Fibroblast of upper back skin (primary cell): ENCODE measurements at regions not wholly inside any gene's neighbourhood (a gene's known extent, or its start where the extent isn't known, plus 50 kb on each side); places are given as distances from the start of the nearest gene placed in this dataset.
"Not testable (repeated sequence)": the region's sequence is repeated elsewhere in the genome, so short reads cannot be mapped to it uniquely, and the experiment has no call there.

ENCODE experiments used
- DNase-seq: peaks from one replicate; pipeline ENCODE4 v3.0.0-alpha.2; 2013

DNA sequence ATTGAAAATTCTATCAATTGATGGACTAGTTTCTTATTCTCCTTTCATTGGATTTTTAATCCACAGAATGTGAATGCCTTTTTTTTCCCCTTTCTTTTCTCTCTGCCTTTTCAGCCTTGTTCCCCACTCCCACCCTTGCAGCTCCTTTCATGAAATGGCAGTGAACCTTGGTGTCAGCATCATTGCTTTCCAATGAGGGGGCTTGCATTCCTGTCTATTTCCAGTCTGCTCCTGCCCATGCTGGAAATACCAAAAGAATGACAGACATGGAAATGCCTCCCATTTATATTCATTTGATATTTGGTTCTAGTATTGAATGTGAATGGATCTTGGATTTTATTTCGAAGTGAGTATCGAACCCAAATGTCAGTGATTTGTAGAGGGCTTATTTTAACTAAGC, 162.7 kb upstream of the SGCD start:
- DNase-seq = peak; percentile 41

DNA sequence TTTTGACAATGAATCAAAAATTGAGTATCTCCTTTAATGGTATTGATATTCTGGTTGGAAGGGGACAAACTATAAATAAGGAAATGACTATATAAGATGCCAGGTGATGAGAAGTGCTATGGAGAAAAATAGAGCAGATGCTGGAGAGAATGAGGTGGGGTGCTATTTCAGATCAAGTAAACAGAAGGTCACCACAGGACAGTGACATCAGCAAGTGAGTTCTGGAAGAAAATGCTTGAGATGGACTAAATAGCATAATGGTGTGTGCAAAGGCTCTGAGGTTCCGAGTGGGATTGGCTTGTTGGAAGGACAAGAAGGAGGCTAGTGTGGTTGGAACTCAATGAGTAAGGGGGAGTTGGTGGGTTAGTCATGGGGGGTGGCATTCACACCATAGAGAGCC, 157.5 kb upstream of the SGCD start:
- DNase-seq = no peak

DNA sequence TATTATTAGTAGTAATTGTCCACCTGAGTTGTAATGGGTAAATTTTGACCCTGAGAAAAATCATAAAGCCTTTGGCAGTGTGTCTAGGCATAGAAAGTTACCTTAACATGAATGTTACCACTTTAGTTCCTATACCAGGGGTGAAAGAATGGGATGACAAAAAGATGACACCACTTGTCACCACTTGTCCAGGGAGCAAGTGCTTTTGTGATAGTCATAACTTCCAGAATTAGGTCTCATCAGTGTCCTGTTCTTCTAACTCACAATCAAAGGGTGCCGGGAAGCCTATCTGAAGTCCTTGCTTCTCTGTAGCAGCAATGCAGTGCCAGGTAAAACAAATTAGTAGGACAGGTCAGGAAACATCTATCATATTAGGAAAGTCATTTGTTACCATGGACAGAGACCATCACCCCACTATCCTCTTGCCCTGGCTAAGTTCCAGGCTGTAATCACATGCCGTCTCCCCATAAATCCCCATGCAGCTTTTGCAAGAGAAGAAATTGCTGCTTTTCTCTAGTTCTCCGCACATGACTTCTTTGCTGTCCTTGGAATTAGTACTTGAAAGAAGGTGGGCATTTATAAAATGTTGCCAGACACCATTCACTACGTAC, 156.5 kb upstream of the SGCD start:
- DNase-seq = no peak

DNA sequence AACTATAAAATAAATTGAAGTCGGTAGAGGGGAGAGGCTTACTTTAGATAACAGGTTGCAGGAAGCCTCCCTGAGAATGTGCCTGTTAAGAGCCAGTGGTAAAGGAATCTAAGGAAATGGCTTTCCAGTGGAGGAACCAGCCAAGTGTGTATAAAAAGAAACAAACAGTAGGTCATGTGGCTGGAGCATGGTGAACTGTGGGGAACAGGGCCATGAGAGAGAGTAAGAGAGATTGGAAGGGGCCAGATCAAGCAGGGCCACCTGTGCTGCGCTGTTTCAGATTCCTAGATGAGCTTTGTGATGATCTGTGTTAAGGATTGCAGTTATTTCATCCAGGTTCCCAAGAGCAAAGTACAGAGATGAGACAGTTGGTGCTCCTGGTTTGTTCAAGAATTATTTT, 152.7 kb upstream of the SGCD start:
- no peak for DNase-seq

DNA sequence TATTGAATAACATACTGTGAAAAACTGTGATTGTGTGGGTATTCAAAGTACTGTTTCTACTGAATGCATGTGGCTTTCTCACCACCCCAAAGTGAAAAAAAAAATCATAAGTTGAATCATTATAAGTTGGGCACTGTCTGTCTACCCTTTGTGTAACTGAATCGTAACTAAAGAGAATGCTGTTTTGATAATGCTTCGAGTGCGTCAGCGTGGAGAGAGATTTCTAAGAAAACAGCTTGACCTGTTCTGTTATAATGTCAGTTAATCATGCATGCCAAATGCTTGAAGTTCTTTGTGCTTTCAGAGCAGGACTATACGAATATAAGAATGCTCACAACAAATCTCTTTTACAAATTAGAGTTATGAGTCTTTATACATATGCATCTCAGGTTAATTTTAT, 148.8 kb upstream of the SGCD start:
- no peak for DNase-seq

DNA sequence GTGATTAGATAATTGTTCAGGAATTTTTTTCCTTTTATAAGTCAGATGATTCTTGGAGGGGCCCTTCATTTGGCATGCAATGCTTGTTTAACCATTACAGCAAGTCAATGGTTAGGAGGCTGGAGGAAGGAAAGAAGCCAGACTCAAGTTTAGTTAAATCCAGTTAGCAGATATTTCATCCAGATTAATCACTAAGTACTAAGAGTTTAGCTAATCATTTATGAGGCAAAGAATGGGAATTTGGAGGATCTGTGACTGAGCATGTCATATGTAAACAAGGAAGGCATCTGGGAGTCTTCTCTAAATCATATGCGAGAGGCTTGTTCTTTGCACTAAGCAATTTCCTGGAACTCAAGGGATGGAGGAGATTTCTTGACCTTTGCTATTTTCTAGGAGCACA, 145.3 kb upstream of the SGCD start:
- no peak for DNase-seq

DNA sequence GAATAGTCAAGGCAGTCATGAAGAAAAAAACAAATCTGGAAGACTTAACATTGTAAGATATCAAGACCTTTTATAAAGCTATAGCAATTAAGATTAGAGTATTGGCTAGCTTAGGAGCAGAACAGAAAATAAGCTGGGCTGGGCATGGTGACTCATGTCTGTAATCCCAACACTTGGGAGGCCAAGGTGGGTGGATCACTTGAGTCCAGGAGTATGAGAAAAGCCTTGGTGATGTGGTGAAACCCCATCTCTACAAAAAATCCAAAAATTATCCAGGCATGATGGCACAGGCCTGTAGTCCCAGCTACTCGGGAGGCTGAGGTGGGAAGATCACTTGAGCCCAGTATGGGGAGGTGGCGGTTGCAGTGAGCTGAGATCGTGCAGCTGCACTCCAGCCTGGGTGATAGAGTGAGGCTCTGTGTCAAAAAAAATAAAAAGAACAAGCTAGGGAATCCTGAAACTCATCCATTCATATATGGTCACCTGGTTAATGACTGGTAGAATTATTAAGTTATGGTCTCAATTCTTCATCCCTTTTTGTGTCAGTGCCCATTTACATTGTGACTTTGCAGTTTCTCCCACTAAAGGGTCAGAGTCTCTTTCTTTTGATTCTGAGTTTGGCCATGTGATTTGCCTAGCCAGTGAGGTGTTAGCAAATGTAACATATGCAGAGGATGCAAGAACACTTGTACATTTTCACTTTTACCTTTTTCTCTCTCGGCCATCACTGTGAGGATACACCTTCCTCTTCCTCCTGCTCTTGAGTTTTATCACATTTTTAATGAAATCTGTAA, 144.6 kb upstream of the SGCD start:
- peak; percentile 7 for DNase-seq

DNA sequence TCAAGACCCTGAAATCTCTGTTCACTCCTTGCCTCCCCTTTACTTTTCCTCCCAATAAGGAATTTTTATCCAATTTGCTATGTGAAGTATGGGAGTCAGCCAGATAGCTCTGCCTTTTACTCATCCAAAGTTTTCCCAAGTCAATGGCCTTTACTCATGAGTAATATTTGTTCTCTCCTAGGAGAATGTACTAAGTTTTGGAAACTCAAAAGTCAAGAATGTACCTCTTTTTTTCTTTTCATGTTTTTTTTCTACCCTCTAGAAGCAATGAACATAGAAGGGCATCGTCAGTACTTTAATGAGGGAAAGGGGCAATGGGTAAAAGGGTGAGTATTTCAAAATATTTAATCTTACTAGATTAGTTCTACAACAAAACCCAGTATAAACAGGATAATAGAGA, 140.2 kb upstream of the SGCD start:
- DNase-seq = peak; percentile 72

DNA sequence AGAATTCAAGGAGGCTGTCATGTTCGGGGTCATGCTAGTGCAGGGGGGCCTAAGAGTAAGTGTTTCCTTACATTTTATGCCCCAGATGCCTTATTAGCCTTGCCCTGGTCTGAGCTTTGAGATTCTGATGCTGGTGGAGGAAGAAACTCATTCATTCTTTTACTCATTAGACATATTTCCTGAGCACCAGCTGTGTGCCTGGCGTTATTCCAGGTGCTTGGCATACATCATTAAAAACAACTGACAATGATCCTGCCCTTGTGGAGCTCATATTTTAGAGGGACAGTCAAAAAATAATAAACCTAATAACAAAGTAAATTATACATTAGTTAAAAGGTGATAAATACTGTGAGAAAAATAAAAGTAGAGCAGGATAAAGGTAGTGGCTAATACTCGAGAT, 138.9 kb upstream of the SGCD start:
- peak; percentile 33 for DNase-seq

DNA sequence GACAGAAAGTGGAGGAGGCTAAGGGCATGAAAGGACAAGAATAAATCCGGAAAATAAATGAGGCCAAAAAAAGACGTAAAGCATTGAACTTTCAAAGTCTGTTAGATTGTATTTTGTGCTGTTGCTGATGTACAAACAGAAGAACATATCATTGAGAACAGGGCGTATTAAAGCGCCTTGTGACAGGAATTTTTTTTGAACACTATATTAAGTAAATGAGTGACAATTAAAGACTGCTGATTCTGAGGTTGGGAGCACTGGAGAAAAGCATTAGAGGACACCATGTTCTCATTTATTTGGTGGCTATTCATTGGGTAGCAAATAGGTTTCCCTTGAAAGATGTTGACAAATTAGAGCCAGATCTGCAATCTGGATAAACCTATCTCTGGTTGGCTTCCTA, 137.3 kb upstream of the SGCD start:
- DNase-seq = no peak

DNA sequence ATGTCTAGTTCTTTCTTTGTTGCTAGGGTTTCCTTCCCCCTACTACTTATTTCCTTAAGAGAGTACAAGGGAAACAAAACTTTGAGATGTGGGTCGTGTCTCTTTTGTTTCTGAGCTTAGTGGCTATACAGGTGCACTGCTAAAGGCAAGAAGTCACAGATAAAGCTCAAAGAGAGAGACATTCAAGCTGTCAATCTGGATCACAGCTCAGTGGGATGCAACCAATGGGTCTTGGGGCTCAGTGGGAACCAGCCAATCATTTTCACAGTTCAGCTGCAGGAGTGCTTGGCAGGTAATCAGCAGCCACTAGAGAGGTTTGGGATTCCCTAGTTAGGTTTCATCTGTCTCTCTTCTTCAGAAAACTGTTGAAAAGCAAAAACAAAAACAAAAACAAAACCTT, 135.4 kb upstream of the SGCD start:
- no peak for DNase-seq

DNA sequence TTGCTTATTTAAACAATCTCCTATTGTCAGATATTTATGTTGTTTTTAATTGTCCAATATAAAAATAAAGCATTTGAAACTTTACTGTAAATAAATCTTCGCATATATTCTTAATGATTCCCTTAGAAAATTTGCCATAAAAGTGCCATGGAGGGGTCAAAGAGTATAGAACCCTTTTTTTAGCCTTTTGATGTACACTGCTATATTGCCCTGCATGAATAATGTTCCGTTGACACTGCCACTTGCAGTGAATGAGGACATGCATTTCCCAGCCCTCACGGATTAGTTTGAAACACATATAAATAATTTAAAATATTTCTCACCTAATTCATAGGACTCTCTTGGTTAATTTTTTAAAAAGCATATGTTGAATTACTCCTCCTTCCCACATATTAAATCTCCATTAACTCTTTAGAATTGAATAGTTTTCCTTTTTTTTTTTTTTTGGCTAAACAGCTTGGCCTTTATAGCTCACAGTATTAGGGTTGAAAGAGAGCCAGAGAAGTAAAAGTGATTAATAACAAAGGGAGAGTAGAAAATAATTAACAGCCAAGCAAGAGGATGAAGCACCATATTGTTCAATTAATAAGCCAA, 129.8 kb upstream of the SGCD start:
- DNase-seq = no peak

DNA sequence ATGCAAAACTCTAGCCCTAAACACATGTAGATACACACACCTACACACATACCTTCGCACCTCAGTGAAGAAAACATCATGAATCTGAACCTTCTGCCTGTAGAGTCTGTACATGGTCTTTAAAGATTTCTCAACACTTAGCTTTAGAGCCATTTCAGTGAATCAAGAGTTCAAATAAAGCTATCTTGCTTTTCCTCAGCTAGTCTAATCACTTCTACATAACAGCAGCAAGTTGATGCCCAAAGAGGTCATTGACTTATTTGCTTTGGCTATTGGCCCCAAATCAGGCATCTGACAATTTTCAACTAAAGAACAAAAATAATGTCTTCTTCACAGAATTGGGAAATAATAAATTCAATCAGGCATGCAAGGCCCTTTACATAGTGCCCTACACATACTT, 127.9 kb upstream of the SGCD start:
- DNase-seq = no peak

DNA sequence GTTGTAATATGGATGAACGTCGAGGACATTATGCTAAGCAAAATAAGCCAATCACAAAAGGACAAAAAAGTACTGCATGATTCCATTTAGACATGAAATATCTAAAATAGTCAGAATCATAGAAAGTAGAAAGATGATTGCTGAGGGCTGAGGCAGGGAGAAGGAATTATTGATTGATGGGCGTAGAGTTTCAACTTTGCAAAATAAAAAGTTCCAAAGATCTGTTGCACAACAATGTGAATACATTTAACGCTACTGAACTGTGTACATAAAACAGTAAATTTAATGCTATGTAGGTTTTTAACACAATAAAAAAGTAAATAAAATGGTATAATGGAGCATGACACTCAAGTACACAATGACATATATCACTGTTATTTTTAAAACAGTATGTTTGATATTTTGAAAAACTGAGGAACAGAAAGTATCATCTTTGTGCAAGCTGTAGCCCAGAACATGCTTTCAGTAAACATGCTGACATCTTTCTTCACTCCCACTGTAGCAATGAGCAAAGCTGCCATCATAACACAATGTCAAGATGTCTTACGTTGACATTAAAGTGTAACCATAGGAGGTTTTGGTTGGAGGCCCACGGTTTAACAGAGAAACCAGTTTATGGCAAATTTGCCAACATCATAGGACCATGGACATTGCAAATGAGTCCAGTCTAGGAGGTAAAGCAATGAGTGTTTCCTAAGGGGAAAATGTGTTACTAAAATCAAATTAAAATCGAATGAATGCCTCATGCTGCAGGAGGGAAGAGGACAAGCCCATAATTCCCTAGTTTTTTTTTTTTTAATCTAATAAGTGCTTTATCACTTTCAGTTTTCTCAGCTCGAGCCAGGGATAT, 125.8 kb upstream of the SGCD start:
- DNase-seq = no peak

DNA sequence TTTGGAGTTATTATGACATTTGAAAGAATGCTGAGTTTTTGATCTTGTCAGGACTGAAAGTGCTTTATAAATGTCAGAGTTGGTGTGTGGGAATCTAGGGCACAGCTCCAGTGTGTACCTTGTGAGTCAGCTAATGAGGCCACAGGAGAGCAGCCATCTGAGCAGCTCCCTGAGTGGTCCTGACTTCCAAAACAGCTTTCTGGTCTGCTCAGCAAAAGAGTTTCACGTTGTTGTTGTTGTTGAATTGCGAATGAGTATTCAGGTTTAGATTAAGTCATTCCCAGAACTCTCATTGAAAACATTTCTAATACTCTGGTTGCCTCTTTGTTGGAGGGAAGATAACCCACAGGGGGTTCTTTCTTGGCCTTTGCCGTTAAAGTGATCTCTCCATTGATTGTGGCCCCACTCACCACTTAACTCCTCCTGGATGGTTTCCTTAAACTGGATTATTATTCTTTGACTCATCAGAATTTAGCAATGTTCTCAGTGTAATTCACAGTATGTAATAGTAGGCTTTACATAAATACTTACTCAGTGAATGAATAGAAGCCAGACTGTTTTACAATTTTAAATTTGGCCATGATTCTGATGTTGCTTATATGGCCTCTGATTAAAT, 125.1 kb upstream of the SGCD start:
- DNase-seq = peak; percentile 92

DNA sequence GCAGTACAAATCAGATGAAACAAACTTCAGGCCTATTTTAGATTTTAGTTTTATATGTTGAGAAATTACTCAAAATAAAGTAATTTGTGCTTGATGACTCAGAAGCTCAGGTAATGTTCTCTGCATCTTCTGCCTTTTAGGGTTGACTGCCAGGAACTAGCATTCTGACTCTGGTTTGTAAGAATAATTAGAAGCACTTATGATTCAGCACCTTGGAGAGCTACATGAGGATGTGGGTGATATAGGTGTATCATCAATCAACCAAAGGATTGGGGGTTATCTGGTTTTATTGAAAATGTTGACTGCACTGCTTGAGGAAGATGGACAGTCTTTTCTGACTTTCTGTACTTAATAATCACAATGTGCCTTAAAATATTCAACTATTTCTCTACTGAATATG, 118.7 kb upstream of the SGCD start:
- DNase-seq = peak; percentile 25

DNA sequence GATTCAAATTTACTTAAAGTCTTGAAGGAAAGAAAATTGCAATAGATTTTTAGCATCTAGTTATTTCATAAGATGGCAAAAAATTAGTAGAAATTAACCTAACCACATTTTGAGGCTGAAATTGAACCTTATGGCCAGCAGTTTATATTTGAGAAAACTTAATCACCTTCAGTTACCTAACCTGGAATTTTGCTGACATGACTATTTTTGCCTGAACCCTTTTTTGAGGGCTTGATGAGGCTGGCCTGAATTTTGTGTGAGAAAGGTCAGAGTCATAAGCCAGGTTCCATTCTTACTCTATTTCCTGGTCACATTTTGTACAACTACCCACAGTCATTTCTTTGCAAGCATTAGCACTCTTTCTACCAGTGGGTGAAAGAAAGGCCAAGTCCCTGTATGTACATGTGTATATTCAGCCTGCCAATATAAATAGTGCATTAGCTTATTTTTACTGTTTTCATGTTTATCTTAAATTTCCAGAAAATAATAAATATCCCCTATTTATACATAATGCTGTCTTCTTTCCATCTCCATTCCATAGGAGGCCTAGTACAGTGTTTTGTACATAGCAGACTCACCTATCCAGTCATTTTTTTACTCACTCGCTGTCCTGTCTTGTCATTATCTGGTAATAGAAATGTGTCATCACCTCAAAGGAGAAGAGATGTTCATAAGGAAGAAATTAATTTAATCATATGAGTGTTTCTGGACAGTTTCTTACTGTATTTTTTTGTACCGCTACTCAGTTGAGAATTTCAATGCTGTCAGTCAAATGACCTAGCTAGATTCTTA, 108.4 kb upstream of the SGCD start:
- DNase-seq = no peak

DNA sequence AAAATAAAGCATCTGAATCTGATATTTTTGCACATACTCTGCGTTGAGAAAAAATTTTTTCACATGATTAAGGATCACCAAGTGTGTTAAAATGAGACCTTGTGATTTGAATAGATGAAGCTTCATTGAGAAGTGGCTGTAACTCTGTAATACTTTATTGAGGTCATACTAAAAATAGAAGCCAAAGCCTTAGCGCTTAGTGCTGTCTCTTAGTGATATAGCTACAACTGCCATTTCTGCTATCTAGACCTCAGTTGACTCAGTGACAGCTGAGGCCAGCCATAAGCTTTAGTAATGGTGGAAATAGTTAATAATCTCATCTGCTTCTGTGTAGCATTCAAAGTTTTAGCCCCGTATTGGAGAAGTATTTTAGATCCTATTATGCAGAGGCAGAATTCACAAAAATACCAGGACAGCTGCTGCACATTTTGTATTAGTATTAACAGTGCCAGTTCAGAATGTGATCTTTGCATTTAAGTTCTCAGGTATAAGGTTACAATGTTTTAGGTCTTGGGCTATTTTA, 107.4 kb upstream of the SGCD start:
- DNase-seq = no peak

DNA sequence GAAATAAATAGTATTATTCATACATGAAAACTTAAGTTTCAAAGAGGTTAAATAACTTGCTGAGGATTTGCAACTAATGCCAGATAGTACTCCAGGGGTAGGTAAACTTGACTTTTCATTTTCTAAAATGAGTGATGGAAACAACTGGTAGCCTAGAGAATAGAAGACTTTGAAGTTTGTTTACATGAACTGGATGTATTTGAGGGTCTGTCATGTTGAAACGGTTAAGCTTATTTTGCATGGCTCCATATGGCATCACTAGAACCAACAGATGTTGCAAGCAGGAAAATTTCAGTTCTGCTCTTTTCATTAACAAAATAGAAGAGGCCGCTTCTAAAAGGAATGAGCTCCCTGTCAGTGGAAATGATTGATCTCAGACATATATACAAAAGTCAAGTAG, 105.1 kb upstream of the SGCD start:
- no peak for DNase-seq

DNA sequence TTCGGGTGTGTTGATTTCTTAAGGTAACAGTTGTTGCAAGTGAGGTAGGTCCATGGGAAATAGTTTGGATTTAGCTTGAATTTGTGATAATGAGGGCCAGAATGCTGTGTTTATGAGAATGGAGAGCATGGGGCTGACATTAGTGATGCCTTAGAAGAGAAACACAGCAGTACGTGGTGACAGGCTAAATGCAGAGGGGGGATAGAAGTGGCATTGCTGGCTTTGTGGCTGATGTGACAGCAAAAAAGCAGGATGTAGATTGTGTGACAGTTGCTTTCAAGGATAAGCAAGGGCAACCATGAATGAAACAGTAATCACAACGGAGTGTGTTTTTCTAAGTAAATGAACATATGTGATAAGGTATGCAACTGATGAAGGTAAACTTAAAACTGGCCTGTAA, 103.4 kb upstream of the SGCD start:
- no peak for DNase-seq

DNA sequence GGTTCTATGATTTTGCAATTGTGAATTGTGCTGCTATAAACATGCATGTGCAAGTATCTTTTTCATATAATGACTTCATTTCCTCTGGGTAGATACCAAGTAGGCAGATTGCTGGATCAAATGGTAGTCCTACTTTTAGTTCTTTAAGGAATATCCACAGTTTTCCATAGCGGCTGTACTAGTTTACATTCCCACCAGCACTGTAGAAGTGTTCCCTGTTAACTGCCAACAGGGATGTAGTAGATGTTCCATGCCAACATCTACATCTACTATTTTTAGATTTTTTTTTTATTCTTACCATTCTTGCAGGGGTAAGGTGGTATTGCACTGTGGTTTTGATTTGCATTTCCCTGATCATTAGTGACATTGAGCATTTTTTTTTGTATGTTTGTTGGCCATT, 100.5 kb upstream of the SGCD start:
- not testable (repeated sequence) for DNase-seq

DNA sequence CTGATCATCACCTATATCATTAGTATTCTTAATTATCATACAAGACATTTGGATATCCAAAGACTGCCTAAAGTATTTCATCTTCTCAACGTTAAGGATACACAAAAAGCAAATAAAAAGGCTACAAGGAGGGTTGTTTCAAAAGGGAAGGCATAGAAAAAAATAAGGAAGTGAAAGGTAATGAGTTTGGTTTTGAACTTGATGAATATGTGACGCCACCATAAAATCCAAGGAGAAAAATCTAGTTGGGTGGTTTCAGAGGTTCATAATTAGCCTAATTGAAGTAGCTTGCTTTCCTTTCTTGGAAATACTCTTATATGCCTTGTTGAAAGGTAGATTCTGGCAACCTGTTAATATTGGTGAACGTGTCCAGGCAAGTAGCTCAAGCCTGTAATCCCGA, 96.1 kb upstream of the SGCD start:
- DNase-seq = no peak
